Peyer's patch (tissue), 4 donors: ENCODE measurements at regions not wholly inside any gene's neighbourhood (a gene's known extent, or its start where the extent isn't known, plus 50 kb on each side); places are given as distances from the start of the nearest gene placed in this dataset.

Source experiments
- DNase-seq, 3 donors: peaks; one replicate each; pipeline ENCODE4 v3.0.0-alpha.2; 2017 to 2019
- H3K27ac ChIP-seq, 4 donors: fragments of 200-600 bp; sonication (generic); one replicate each; pipeline ENCODE4 v1.5.1; 2016 to 2019
- H3K27me3 ChIP-seq, 2 donors: fragments of 200-600 bp; sonication (generic); one replicate each; pipeline ENCODE4 v1.5.1; 2019
- H3K36me3 ChIP-seq, 3 donors: fragments of 200-600 bp; sonication (generic); one replicate each; pipeline ENCODE4 v1.5.1; 2016 to 2019
- H3K4me1 ChIP-seq, 4 donors: fragments of 200-600 bp; sonication (generic); one replicate each; pipeline ENCODE4 v1.5.1; 2016 to 2019
- H3K4me3 ChIP-seq, 4 donors: fragments of 200-600 bp; sonication (generic); 1 replicate in 3 of 4; 2 replicates in 1 of 4; pipeline ENCODE4 v1.5.1; 2016 to 2019; ENCODE audit warnings: mild to moderate bottlenecking in 1 of 4
- H3K9me3 ChIP-seq, 4 donors: fragments of 200-600 bp; sonication (generic); one replicate each; pipeline ENCODE4 v1.5.1; 2016 to 2019; ENCODE audit warnings: mild to moderate bottlenecking in 1 of 4
- CTCF ChIP-seq, 6 experiments: fragments of 450-650 bp in 4 of 6; fragments of 200-600 bp in 2 of 6; sonication (generic) in 1 of 6; IDR thresholded peaks; one replicate each; pipeline ENCODE4 v1.5.1; 2017 to 2019; ENCODE audit warnings: antibody characterized with exemption in 6 of 6, mild to moderate bottlenecking in 3 of 6, moderate library complexity in 1 of 6
- POLR2A ChIP-seq, 2 donors: fragments of 450-650 bp; IDR thresholded peaks; one replicate each; pipeline ENCODE4 v1.5.1; 2017; ENCODE audit warnings: antibody characterized with exemption in 2 of 2, mild to moderate bottlenecking in 2 of 2, moderate library complexity in 2 of 2

DNA sequence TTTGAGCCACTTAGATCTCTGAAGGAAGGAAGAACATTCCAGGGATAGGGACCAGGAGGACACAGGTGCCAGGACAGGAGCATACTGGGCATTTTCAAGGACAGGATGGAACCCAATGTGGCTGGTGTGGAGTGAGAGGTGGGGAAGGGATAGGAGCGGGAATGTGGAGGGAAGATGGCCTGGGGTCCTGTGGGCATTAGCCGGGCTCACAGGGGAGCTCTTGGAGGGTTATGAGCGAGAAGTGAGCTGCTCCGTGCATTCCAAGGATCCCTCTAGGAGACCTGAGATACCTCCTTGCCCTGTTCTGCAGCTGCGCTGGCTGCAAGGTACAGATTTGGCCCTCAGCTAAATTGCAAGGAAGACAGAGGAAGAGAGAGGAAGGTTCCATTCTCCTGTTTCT, 87.5 kb downstream of the IER5 start:
- no peak for TF ChIP-seq CTCF (IDR thresholded peaks at IDR 0.05)
- Histone ChIP-seq H3K27me3 (no peaks in the 10 kb centered on the region), H3K9me3 (peaks cover 0 to 5% (median 0%) of the 10 kb centered on the region in 4 donors), H3K4me1 (peaks cover 0 to 33% (median 4%) of the 10 kb centered on the region in 4 donors), H3K4me3 (no peak overlapping the region), H3K27ac (peak overlapping the region in 1 of 4 donors; percentile 71), H3K36me3 (no peaks in the 10 kb centered on the region)
- DNase-seq: no peak

- TF ChIP-seq CTCF (IDR thresholded peaks at IDR 0.05) (no peak), POLR2A (IDR thresholded peaks at IDR 0.05) (no peak)
- no peak for DNase-seq
- H3K4me1 ChIP-seq: peaks cover 0 to 33% (median 4%) of the 10 kb centered on the region in 4 donors
Measured at GRCh38 chr1:181178241-181178879, 89.9 kb downstream of the IER5 start.

GRCh38 chr1:181179279-181179986, 90.9 kb downstream of the IER5 start:
- peaks cover 0 to 33% (median 4%) of the 10 kb centered on the region in 4 donors for H3K4me1 ChIP-seq
- no peak overlapping the region for H3K27ac ChIP-seq
- no peak for DNase-seq
- H3K36me3 ChIP-seq: no peaks in the 10 kb centered on the region
- TF ChIP-seq POLR2A (IDR thresholded peaks at IDR 0.05) (no peak), CTCF (IDR thresholded peaks at IDR 0.05) (no peak)
- H3K4me3 ChIP-seq: no peak overlapping the region
- H3K27me3 ChIP-seq: no peaks in the 10 kb centered on the region
- no peaks in the 10 kb centered on the region for H3K9me3 ChIP-seq

More at GRCh38 chr1:181178241-181178879, 89.9 kb downstream of the IER5 start:
- H3K27ac ChIP-seq: no peak overlapping the region
- no peak overlapping the region for H3K4me3 ChIP-seq
- no peaks in the 10 kb centered on the region for H3K27me3 ChIP-seq
- H3K9me3 ChIP-seq: peaks cover 0 to 3% (median 0%) of the 10 kb centered on the region in 4 donors
- no peaks in the 10 kb centered on the region for H3K36me3 ChIP-seq

- Histone ChIP-seq H3K4me1 (peaks cover 0 to 33% (median 4%) of the 10 kb centered on the region in 4 donors), H3K27ac (no peak overlapping the region)
- DNase-seq: no peak
Measured at GRCh38 chr1:181179987-181180365, 91.5 kb downstream of the IER5 start.

DNA sequence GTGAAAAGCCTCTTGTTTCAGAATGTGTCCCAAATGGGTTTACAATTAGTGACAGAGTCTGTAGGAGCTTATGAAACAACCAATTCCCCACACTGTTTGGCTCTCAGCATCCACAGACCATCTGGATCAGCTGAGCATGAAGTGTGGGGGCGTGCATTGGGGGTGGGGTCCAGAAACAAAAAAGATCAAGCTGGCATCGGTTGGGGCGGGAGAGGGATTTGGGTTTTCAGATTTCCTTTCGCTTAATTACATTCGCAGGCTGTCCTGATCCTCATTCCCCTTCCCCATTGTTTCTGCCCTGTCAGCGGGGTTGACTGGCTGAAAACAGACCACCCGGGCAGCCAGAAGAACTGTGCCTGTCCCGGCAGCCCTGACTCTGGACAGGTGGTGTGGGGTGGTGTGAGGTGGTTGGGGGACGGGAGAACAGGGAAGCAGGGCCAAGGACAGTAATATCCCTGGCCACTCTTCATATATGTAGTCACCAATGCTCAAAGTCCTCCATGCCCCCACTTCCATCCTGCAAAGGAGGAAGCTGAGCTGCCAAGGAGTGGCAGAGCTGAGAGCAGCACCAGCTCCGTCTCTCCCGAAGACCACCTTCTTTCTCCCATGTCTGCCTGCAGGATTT, 92.0 kb downstream of the IER5 start:
- Histone ChIP-seq H3K4me3 (no peak overlapping the region), H3K27me3 (no peaks in the 10 kb centered on the region), H3K4me1 (peaks cover 0 to 28% (median 3%) of the 10 kb centered on the region in 4 donors), H3K36me3 (no peaks in the 10 kb centered on the region), H3K9me3 (no peaks in the 10 kb centered on the region), H3K27ac (no peak overlapping the region)
- no peak for DNase-seq
- no peak for TF ChIP-seq CTCF (IDR thresholded peaks at IDR 0.05)
- no peak for TF ChIP-seq POLR2A (IDR thresholded peaks at IDR 0.05)

More at GRCh38 chr1:181179987-181180365, 91.5 kb downstream of the IER5 start:
- H3K9me3 ChIP-seq: no peaks in the 10 kb centered on the region
- no peak for TF ChIP-seq POLR2A (IDR thresholded peaks at IDR 0.05)
- TF ChIP-seq CTCF (IDR thresholded peaks at IDR 0.05): no peak
- no peaks in the 10 kb centered on the region for H3K36me3 ChIP-seq
- H3K4me3 ChIP-seq: no peak overlapping the region
- no peaks in the 10 kb centered on the region for H3K27me3 ChIP-seq
